DOHH2 (cell line): ENCODE measurements at regions not wholly inside any gene's neighbourhood (a gene's known extent, or its start where the extent isn't known, plus 50 kb on each side); places are given as distances from the start of the nearest gene placed in this dataset.
"Not testable (repeated sequence)": the region's sequence is repeated elsewhere in the genome, so short reads cannot be mapped to it uniquely, and the experiment has no call there.

ENCODE experiments used
- H3F3A ChIP-seq: fragments of 200-600 bp; sonication (generic), shearing (Covaris generic); 2 replicates; pipeline ENCODE4 v1.6.0; 2016; ENCODE audit warnings: antibody characterized with exemption, mild to moderate bottlenecking; ENCODE audit not compliant: control insufficient read depth, insufficient read depth
- H3K27ac ChIP-seq: fragments of 200-600 bp; sonication (generic); 2 replicates; pipeline ENCODE4 v1.5.1; 2014; ENCODE audit warnings: low read depth, mild to moderate bottlenecking, low read length, moderate library complexity
- H3K27me3 ChIP-seq: fragments of 200-600 bp; sonication (generic); 2 replicates; pipeline ENCODE4 v1.6.1; 2014; ENCODE audit warnings: mild to moderate bottlenecking, low read length, mixed read lengths; ENCODE audit not compliant: control insufficient read depth
- H3K36me3 ChIP-seq: fragments of 200-600 bp; sonication (generic); 2 replicates; pipeline ENCODE4 v1.6.1; 2014; ENCODE audit warnings: mild to moderate bottlenecking, low read length, moderate library complexity, mixed read lengths; ENCODE audit not compliant: control insufficient read depth
- H3K4me1 ChIP-seq: fragments of 200-600 bp; sonication (generic); 2 replicates; pipeline ENCODE4 v1.6.1; 2014; ENCODE audit warnings: mild to moderate bottlenecking, low read length, mixed read lengths; ENCODE audit not compliant: control insufficient read depth
- H3K4me2 ChIP-seq: fragments of 200-600 bp; sonication (generic); 2 replicates; pipeline ENCODE4 v1.6.0; 2014; ENCODE audit warnings: mild to moderate bottlenecking, low read length, moderate library complexity
- H3K4me3 ChIP-seq: fragments of 200-600 bp; sonication (generic); 2 replicates; pipeline ENCODE4 v1.5.1; 2014; ENCODE audit warnings: mild to moderate bottlenecking, low read length, mixed read lengths
- H3K79me2 ChIP-seq: fragments of 200-600 bp; sonication (generic); 2 replicates; pipeline ENCODE4 v1.6.1; 2014; ENCODE audit warnings: mild to moderate bottlenecking, low read length, mixed read lengths; ENCODE audit not compliant: control insufficient read depth
- H3K9me2 ChIP-seq: fragments of 200-600 bp; sonication (generic); replicated peaks from 2 replicates; pipeline ENCODE4 v1.6.1; 2014; ENCODE audit warnings: mild to moderate bottlenecking, low read length, mixed read lengths; ENCODE audit not compliant: control insufficient read depth
- H3K9me3 ChIP-seq: fragments of 200-600 bp; sonication (generic); 2 replicates; pipeline ENCODE4 v1.6.1; 2014; ENCODE audit warnings: antibody characterized with exemption, low read length, mixed read lengths; ENCODE audit not compliant: control insufficient read depth, insufficient read depth
- H4K20me1 ChIP-seq: fragments of 200-600 bp; sonication (generic); 2 replicates; pipeline ENCODE4 v1.6.0; 2014; ENCODE audit warnings: low read depth, mild to moderate bottlenecking, antibody characterized with exemption, low read length, moderate library complexity; ENCODE audit not compliant: control insufficient read depth, insufficient read depth
- EZH2phosphoT487 ChIP-seq: fragments of 200-600 bp; sonication (generic); IDR thresholded peaks from 2 replicates; pipeline ENCODE4 v1.6.1; 2017; ENCODE audit warnings: borderline replicate concordance, mild to moderate bottlenecking, antibody characterized with exemption, low read length, moderate library complexity, mixed read lengths
- TF ChIP-seq, protein P1 (sequence below): fragments of 200-600 bp; sonication (generic); IDR thresholded peaks from one replicate; pipeline ENCODE4 v1.5.1; 2014; ENCODE audit warnings: antibody characterized with exemption, mild to moderate bottlenecking, low read depth, low read length; ENCODE audit not compliant: poor library complexity, severe bottlenecking

DNA sequence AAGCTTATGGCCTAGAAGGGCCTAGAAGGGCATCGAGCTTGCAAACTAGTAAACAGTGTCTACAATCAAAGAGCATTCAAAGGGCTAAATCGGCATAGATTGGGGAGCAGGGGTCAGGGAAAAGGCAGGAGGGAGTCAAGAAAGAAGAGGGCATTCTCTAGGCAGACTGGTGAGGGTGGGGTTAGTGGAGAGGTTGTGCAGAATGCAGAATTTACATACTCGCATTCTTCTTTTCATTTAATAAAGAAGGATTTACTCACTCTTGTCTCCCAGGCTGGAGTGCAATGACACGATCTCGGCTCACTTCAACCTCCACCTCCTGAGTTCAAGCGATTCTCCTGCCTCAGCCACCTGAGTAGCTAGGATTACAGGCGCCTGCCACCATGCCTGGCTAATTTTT, 110.7 kb downstream of the TRIM43 start:
- no peaks in the 10 kb centered on the region for H3F3A ChIP-seq
- TF ChIP-seq EZH2phosphoT487: no peak
- TF ChIP-seq, protein P1, sequence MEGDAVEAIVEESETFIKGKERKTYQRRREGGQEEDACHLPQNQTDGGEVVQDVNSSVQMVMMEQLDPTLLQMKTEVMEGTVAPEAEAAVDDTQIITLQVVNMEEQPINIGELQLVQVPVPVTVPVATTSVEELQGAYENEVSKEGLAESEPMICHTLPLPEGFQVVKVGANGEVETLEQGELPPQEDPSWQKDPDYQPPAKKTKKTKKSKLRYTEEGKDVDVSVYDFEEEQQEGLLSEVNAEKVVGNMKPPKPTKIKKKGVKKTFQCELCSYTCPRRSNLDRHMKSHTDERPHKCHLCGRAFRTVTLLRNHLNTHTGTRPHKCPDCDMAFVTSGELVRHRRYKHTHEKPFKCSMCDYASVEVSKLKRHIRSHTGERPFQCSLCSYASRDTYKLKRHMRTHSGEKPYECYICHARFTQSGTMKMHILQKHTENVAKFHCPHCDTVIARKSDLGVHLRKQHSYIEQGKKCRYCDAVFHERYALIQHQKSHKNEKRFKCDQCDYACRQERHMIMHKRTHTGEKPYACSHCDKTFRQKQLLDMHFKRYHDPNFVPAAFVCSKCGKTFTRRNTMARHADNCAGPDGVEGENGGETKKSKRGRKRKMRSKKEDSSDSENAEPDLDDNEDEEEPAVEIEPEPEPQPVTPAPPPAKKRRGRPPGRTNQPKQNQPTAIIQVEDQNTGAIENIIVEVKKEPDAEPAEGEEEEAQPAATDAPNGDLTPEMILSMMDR: no peak
- peaks cover 13% of the 10 kb centered on the region for H3K27me3 ChIP-seq
- H4K20me1 ChIP-seq: no peaks in the 10 kb centered on the region
- H3K27ac ChIP-seq: no peak overlapping the region
- no peaks in the 10 kb centered on the region for H3K4me1 ChIP-seq
- no peak overlapping the region for H3K4me3 ChIP-seq
- no peaks in the 10 kb centered on the region for H3K36me3 ChIP-seq
- H3K9me2 ChIP-seq: no peaks in the 10 kb centered on the region
- H3K4me2 ChIP-seq: no peak overlapping the region
- no peaks in the 10 kb centered on the region for H3K9me3 ChIP-seq
- H3K79me2 ChIP-seq: no peaks in the 10 kb centered on the region

DNA sequence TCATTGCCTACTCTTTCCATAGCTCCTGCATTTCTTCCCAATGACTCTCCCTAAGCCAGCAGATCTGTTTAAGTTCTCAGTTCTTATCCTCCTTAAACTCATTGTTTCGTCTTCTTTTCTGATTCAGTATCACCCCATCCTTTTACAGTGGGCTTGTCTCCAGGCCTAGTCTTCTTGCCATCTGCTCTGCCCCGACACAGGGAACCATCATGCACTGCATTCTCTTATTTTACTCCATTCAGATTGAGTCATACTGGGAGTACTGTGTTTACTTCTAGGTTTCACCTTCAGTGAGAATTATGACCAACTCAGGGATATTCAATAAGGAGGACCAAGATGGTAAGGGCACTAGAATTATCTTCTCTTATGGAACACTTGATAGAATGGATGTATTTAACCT, 115.4 kb downstream of the TRIM43 start:
- not testable (repeated sequence) for H3K9me2 ChIP-seq, H3K36me3 ChIP-seq, H3K4me3 ChIP-seq, H3K27ac ChIP-seq, H3F3A ChIP-seq, H3K79me2 ChIP-seq, H3K4me1 ChIP-seq, H4K20me1 ChIP-seq, H3K9me3 ChIP-seq, H3K4me2 ChIP-seq, H3K27me3 ChIP-seq

DNA sequence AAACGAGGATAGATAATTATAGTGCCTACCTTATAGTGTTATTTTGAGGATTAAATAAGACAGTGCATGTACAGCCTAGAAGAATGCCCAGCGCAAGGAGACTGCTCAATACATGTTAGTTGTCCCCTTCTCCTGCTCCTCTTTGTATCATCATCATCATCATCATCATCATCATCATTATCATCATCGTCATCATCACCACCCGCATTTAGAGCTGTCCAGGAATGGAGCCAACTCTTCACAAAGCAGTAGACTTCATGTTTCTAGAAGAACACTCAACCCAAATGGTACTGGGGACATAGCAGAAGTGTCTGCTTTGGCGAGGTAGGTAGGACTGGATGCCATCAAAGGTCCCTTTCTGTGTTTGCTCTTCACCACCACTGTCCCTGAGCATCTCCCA, 116.0 kb downstream of the TRIM43 start:
- no peak for TF ChIP-seq EZH2phosphoT487
- TF ChIP-seq, protein P1: no peak
- Histone ChIP-seq H3K4me2 (no peak overlapping the region), H3K4me3 (no peak overlapping the region), H4K20me1 (no peaks in the 10 kb centered on the region), H3K36me3 (no peaks in the 10 kb centered on the region), H3F3A (no peaks in the 10 kb centered on the region), H3K27me3 (peaks cover 2% of the 10 kb centered on the region; the same call in 1 of the 2 replicates), H3K9me2 (no peaks in the 10 kb centered on the region), H3K4me1 (no peaks in the 10 kb centered on the region), H3K27ac (no peak overlapping the region), H3K9me3 (no peaks in the 10 kb centered on the region), H3K79me2 (no peaks in the 10 kb centered on the region)

DNA sequence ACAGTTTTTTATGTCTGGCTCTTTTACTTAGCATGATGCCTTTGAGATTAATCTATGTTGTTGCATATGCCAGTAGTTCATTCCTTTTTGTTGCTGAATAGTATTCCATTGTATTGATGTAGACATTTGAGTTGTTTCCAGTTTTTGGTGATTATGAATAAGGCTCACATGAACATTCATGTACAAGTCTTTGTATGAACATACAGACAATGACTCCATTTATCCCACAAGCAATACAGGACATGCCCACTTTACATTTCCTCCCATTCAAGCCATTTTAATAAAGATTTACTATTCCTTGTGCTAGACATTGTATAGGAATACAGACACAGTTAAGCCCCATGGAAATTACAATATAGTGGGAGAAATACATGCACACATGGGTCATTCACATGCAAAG, 118.0 kb downstream of the TRIM43 start:
- TF ChIP-seq EZH2phosphoT487: no peak
- TF ChIP-seq, protein P1: no peak
- Histone ChIP-seq H4K20me1 (no peaks in the 10 kb centered on the region), H3K4me2 (no peak overlapping the region), H3K9me3 (no peaks in the 10 kb centered on the region), H3K27ac (no peak overlapping the region), H3K4me3 (no peak overlapping the region), H3K27me3 (peaks cover 2% of the 10 kb centered on the region; the same call in 1 of the 2 replicates), H3K36me3 (no peaks in the 10 kb centered on the region), H3K79me2 (no peaks in the 10 kb centered on the region), H3K4me1 (no peaks in the 10 kb centered on the region), H3K9me2 (no peaks in the 10 kb centered on the region), H3F3A (no peaks in the 10 kb centered on the region)

DNA sequence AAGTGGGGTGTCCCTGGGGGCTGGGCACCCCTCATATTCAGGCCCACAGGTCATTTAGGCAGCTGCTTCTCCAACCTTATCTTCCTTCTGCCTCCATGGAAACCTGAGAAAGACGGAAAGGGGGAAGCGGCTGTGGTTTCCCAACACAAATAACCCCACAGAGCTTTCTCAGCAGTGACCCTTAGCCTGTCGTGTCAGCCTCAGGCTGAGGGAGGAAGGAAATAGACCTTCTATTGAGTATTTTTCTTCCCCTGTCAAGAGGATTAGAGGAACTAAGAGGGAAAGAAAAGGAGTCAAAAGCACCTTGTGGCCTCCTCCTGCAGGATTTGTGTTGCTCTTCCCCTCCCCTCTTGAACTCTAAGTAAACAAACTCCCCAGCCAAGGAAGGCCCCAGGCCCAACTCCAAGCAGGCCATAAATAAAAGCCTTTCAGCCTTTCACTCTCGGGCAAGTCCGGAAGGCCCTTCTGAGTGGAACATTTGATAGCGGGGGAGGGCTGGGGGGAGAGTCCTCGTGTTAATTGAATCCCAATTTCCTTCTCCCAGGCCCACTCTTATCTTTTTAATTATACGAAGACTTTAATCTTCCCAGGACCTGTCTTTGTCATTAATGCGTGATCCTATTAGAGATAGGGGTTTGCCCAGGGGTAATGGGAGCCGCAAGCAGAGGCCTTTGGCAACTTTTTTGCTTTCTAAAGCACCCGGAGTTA, 121.8 kb downstream of the TRIM43 start:
- not testable (repeated sequence) for H3K79me2 ChIP-seq, H3K27me3 ChIP-seq, H3K9me3 ChIP-seq, H3F3A ChIP-seq, H3K27ac ChIP-seq, H3K4me1 ChIP-seq, H3K9me2 ChIP-seq, H4K20me1 ChIP-seq, H3K4me3 ChIP-seq, H3K4me2 ChIP-seq, H3K36me3 ChIP-seq

DNA sequence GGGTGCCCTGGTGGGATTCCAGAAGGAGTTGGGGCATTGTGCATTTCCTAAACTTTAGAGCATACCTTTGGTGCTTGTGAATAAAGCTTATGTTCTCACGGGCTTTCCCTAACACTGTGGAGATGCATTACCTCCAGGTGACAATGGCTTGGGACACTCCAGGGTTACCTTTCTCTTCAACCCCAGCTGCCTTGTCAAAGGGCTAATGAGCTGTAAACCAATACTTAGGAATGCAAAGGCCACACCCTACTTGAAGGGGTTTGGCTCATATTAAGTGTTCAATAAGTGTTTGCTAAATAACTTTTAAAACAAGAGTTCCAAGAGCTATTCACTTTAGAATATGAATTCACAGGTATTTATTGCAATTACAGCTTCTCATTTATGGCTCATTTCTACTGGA, 122.6 kb downstream of the TRIM43 start:
- H3K36me3 ChIP-seq, H3K4me1 ChIP-seq, H3K4me2 ChIP-seq, H3K4me3 ChIP-seq, H3K79me2 ChIP-seq, H3K9me3 ChIP-seq, H3K27ac ChIP-seq, H3K9me2 ChIP-seq, H3K27me3 ChIP-seq, H3F3A ChIP-seq, H4K20me1 ChIP-seq: not testable (repeated sequence)
